HG03060 (cell line): ENCODE measurements at regions not wholly inside any gene's neighbourhood (a gene's known extent, or its start where the extent isn't known, plus 50 kb on each side); places are given as distances from the start of the nearest gene placed in this dataset.

Experiments used
- ATAC-seq: cut with Tn5 transposase; IDR thresholded peaks from one replicate; pipeline ENCODE4 v1.9.1; 2021; ENCODE audit warnings: low read depth, moderate number of reproducible peaks; ENCODE audit not compliant: unreplicated experiment

DNA sequence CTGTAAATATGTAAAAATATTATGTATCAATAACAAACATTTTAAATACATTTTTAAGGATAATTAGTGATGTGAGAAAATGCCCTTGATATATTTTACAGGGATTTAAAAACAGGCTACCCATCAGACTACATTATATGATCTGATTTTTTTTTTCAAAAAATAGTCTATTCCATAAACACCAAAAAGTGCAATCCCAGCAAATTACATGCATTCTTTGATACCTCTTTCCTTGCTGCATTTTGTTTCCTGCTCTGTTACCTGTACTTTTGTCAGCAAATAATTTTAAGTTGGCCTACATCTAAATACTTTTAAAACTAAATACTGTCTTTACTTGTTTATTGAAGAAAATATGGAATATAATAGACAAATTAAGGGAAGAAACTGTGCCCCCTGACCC, 306.2 kb upstream of the ARID1B start:
- no peak for ATAC-seq

DNA sequence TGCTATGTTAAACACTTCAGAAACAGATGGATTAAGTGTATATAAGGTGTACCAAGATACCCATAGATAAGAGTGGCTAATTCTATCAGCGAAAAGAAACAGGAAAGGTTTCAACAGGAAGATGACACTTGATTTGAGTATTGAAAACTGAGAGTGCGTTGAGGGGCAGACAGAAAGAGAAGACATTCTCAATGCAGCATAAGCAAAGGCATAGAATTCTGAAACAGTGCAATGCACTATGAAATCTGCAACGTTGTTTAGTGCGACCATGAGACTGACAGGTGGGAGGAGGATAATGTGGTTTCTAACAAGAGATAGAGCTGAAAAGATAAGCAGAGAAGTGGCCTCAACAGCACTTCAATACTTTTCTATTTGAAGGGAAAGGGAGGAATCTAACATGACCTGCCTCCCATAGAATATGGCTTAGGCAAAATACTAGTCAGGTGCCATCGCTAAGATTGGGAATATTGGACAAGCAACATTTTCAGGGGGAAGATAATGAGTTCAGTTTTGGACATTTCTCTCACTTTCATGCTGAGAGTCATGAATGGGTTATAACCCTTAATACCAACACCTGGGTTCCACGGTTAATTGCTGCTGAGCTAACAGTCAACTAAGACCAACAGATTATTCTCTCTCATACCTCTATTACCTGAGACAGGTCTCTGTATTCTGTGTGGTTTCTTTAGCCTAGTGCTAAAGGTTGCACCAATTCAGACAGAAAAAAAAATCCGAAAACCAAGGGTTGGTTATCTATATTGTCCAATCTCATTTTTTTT, 312.9 kb upstream of the ARID1B start:
- ATAC-seq: no peak

DNA sequence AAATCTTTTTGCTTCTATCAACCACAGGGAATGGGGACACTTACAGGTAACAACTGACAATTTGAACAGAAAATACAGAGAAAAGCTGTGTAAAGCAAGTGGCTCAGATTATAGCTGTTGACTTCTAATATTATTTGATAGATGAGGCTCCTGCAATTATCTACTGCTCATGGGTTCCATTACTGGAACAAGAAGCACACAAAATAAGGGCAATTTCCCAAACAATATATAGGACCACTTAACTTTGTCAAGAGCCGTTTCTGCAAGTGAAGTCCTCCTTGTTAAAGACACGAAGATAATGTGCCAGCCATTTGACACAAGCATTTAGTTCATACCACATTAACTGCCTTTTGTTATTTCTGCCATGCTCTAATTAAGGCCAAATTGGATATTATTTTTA, 315.5 kb upstream of the ARID1B start:
- no peak for ATAC-seq

DNA sequence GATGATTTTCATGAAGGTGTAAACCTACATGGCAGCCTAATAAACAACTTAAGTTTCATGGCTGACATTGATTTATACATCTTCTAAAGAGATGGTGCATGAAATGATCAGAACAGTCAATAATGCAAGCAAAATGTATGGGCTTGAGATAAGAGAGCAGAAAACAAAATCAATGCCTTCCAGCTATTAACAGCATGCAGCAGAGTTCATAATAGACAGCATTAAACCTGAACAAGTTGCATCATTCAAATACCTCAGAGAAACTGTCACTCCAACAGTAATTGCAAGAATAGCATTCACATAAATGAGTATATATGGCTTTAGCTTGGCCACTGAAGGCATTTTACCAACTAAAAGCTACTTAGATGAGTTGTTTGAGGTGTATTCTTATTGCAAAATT, 319.6 kb upstream of the ARID1B start:
- no peak for ATAC-seq

DNA sequence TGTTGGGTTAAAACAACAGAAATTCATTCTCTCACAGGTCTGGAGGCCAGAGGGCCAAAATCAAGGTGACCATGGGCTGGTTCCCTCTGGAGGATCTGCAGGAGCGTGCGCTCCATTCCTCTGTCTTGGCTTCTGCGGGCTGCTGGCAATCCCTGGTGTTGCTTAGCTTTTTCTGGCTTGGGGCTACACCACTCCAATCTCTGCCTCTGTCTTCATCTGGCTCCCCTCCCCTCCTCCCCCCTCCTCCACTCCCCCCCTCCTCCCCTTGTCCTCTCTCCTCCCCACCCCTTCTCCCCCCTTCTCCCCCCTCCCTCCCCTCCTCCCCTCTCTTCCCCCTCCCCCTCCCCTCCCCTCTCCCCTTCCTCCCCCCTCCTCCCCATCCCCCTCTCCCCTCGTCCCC, 321.3 kb upstream of the ARID1B start:
- no peak for ATAC-seq

DNA sequence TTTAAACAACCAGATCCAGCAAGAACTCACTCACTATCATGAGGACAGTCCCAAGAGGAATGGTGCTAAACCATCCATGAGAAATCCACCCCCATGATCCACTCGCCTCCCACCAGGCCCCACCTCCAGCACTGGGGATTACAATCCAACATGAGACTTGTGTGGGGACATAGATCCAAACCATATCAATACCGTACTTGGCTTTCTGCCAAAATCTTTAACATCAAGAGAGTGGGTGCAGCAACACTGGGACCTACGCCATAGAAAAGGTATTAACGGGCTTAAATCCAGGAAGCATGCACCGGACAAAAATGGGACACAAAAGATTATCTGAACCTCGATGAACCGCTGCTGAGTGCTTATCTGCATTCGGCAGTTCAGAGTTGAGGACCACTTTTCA, 322.3 kb upstream of the ARID1B start:
- ATAC-seq: no peak

DNA sequence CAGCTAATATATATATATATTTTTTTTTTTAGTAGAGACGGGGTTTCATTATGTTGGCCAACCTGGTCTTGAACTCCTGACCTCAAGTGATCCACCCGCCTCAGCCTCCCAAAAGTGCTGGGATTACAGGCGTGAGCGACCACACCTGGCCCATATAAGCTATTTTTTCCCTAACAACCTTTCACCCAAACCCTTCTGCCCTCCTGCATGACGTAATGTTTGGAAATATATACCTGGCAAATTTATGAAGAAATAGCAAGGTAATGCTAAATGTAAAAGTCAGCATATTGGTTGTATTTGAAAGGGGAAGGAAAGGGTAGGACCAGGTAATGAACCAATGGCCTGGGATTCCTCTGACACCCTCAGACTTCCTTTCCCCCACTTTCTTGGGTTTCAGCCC, 325.5 kb upstream of the ARID1B start:
- ATAC-seq: no peak

DNA sequence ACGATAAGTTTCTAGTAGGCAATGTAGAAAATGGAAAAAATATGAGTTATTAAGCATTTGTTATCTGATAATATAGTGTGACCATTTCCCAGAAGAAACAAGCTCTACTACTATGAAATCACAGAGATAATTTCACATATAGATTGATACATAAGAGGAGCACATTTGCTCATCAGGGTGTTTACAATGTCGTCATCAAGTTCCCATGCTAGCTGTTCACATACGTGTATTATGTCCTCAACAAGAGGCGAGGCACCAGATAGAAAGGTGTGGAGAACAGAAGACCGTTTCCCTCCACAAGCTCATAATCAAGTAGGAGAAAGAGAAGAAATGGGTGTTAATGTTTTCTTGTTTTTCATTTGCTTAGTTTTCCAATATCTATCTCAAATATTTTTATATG, 326.1 kb upstream of the ARID1B start:
- no peak for ATAC-seq

DNA sequence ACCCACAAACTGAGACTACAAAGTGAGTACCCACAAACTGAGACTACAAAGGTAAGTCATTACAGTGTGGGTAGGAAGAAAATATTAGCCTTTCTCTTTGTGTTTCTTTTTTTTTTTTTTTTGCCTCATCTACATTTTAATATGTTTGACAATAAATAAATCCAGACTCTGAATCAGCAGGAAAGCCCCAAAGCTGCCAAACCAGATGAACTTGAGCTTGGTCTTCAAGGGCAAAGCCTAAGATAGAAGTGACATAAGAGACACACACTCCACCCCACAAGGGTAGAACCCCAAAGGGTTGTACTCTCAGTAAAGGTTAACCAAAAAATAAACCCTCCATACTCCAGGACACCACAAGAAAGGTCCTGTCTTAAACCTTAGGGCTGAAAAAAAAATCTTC, 326.8 kb upstream of the ARID1B start:
- ATAC-seq: no peak

DNA sequence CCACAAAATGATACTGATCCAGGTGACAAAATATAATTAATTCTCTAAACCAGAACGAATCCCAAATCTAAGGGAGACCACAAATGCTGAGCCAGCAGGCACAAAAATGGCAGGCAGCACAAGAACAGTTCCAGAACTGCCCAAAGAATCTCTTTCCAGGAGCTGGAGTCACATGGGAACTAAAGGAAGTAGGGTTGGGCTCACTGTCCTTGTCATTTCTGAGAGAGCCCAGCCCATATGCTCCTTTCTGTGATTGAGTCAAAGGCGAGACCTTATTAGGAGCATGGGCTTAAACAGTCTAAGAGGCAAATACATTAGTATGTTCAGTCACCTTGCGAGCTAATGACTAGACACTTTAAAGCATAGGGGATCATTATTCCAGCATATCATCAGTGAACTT, 327.6 kb upstream of the ARID1B start:
- ATAC-seq: no peak

DNA sequence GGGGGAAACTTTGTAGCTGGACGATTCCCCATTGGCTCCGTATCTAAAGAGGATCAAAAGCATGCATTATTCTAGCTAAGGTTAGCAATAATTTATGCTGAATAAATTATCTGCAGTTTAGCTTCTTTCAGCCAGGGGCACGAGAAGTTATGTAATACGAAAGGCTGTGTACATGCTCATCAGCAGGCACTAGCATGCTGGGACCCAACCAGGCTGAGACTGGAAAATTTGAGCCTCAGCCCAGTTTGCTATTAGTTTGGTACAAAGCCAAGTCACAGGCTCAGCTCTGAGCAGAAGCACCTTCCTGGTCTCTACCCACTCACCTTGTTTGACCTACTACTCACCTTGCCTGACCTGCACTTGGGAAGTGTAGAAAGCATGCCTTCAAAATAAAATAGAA, 328.1 kb upstream of the ARID1B start:
- ATAC-seq: no peak

DNA sequence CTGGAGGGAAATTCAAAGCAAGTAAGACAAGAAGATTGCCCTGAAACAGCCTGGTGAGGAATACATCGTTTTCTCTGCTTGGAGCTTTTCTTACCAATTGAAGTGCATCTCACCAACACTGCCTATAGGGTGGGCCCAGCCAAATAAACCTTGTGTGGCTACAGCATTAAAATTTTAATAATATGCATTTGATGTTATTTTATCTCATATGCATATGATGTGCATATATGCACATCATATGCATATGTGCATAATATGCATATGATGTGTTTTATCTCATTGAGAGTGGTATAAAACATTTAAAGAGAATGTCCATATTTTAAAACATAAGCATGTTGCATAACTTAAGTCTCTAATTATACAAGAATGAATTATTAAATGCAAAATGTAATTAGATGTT, 328.6 kb upstream of the ARID1B start:
- no peak for ATAC-seq

DNA sequence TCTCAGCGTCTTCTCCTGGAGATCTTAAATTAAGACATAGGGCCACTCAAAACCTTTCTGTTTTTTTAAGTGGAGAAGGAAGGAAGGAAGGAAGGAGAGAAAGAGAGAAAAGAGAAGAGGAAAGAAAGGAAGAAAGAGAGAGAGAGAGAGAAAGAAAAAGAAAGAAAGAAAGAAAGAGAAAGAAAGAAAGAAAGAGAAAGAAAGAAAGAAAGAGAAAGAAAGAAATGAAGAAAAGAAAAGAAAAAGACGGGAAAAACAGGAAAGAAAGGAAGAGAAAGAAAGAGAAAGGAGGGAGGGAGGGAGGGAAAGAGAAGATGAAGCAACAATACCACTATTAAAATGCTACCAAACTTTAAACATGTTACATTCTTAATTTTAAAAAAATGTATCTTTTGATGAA, 336.5 kb upstream of the ARID1B start:
- ATAC-seq: no peak

DNA sequence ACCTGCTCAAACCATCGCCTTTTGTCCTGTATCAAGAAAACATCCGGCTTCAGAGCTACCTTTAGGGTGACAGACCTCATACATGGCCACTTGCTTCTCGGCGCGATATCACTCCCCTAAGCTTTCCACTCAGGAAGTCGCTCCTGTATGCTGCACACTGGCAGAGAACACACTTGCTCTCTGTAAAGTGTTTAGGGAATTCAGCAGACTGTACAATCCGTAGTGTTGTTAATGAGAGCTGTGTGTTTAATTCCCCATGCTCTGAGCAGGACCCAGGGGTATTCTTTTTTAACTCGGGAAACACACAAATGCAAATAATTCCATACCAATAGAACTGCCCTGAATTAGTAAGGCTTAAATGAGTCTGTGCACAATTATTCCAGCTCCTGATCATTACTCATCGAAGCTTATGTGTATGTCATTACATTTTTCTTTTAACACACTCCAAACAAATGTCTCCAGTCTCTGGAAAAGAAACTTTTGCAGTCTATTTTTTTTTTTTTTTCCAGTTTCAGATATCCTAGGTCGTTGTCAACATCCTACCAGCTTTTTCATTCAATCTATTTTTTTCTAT, 338.7 kb upstream of the ARID1B start:
- no peak for ATAC-seq

DNA sequence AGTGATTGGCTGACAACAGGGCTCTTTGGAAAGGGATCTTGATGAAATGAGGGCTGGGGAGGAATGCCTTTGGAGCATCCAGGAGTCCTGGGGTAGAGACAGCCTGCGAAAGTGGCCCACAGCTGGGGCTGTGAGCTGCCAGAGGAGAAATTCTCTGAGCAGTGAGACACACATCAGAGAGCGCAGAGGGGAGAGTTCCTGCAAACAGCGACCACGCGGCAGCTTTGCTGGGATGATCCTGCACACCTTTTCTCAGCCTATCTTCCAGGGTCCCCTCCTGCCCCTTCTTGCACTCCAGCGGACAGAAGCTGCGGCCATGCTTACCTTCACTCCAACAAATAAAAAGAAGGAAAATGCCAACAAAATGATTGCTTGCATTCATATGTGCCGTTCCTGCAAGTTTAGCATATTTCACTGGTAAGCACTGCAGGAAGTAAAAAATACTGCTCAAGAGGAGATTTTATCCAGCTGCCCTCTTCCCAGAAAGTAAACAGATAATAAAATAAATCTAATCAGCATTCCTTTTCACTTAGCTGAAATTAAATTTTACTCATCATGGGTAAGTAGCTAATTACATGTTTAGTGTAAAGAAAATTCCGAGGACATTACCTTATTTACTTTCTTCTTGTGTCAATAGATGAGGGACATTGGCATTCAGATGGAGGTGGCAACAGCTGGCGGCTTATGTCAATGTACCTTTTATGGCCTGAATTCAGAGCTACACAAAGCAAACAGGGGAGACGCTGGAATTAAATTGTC, 339.9 kb upstream of the ARID1B start:
- no peak for ATAC-seq

DNA sequence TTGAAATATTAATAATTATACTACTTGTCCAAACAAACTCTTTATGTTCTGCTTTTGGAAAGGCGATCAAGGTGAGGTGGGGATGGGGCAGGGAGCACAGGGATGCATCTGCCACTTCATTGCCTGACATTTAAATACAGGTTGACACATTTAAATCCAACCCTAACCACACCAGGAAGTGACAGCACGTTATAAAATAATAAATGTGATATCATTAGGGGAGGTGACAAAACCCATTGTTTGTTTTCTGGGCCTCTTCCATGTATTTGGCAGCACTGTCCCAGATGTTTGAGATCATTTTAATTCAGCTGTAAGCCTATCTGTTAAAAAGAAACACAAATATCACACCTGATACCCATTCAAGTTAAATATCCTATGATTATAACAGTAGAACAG, 342.4 kb upstream of the ARID1B start:
- no peak for ATAC-seq

DNA sequence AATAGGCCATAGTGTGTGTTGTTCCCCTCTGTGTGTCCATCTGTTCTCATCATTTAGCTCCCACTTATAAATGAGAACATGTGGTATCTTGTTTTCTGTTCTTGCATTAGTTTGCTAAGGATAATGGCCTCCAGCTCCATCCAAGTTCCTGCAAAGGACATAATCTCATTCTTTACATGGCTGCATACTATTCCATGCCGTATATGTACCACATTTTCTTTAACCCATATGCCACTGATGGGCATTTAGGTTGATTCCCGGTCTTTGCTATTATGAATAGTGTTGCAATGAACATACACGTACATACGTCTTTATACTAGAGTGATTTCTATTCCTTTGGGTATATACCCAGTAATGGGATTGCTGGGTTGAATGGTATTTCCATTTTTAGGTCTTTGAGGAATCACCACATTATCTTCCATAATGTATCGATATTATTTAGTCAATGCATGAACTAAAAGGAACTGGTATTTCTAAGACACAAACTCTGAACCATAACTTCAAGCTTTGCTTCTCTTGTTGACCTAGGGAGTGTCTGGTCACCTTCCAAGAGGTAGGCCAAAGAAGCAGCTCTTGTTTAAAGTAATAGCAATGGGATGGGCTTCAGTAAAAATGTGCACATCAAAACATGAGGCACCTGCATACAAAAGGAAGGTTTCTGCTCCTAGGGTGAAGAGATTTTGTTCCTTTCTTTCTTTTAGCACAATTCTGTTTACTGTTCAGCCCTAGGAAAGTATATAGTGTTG, 343.0 kb upstream of the ARID1B start:
- no peak for ATAC-seq

DNA sequence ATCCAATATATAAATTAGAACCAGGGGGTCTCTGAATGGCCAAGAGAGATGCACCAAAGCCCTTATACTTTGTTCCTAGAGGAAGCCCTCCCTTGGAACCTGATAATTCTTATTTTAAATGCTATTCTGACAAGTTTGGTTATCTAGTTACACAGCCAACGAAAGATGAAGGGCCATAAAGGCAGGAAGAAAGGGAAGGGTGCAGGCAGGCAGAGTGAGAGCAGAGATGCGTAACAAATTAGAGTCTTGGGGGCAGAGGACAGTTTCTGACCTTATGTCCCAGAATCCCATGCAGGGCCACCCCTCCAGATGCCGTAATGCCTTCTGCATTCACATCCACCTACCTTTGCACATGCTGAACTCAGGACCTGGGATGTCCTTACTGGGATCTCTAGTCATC, 344.6 kb upstream of the ARID1B start:
- ATAC-seq: no peak

DNA sequence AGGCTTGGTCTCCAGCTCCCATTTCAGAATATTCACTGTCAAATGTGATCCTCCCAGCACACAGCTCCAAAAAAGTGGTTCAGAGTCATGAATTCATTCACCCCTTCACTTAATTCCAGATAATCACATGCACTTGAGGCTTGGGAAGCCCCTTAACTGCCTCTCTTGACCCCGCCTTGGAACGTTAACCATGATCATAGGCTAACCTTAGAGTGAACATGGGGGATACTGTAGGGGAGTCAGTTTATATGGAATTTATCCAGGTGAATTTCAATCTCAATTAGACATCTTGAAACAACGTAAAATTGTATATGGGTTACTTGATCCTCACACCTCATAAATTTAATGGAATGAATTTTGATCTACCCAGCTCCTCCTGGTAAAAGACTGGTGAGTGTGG, 346.8 kb upstream of the ARID1B start:
- ATAC-seq: no peak

DNA sequence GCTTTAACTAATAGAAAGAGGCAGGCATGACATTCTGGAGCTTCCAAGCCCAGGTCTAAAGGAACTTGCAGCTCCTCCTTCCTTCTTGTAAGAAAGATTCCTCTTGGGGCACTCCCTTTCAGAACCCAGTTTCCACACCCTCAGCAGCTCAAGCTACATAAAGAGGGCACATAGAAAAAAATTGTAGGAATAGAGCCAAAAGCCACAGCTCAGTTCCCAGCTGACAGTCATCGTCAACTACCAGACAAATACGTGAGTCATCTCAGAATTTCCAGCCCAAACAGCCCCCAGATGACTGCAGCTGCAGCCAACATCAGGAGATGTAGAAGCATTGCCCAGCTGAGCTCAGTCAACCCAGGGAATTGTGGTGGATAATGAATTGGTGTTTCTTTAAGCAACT, 349.8 kb upstream of the ARID1B start:
- ATAC-seq: no peak

DNA sequence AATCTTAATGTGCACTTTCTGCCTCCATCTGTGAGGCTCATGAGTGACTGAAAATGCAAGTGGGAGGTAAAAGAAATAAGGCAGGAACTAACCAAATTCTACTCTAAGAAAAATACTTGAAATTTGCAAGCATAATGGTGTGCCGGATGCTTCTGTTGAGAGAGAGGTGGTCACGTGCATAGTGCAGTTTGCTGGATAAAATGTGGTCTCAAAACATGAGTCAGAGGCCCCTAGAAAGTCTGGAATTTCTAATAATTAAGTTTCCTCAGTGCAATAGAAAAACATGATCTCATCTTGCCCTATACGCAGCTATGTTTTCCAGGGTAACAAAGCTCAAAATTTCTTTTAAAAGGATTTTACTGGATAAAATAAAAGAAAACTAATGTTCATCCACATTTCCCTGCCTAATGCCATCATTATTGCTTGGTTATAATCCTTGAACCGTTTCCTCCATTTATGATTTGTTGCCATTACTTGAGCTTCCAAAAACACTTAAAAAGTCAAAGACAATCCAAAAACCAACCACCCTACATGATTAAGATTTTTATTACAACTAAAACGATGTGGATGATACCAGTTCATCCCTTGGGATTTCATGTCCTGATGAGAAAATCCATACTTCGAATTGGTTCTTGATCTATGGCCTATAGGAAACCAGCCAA, 351.7 kb upstream of the ARID1B start:
- no peak for ATAC-seq
